GM10266 (cell line): ENCODE measurements at regions not wholly inside any gene's neighbourhood (a gene's known extent, or its start where the extent isn't known, plus 50 kb on each side); places are given as distances from the start of the nearest gene placed in this dataset.

Source experiments
- DNase-seq: peaks from one replicate; pipeline ENCODE4 v3.0.0; 2012; ENCODE audit errors: extremely low spot score
- CTCF ChIP-seq: IDR thresholded peaks from 2 replicates; pipeline ENCODE4 v1.5.1; 2012; ENCODE audit warnings: mild to moderate bottlenecking, low read depth; ENCODE audit not compliant: control insufficient read depth, insufficient read depth; ENCODE audit errors: missing control alignments

- no peak for DNase-seq
- TF ChIP-seq CTCF = no peak
Observed at GRCh38 chr19:31693131-31693932, 344.1 kb upstream of the TSHZ3 start.

GRCh38 chr19:31693933-31694269, 344.7 kb upstream of the TSHZ3 start:
- no peak for DNase-seq
- no peak for TF ChIP-seq CTCF

- no peak for DNase-seq
- no peak for TF ChIP-seq CTCF
Observed at GRCh38 chr19:31694761-31695160, 345.5 kb upstream of the TSHZ3 start.

- no peak for DNase-seq
- TF ChIP-seq CTCF = no peak
Observed at GRCh38 chr19:31699421-31699820, 350.2 kb upstream of the TSHZ3 start.

- no peak for DNase-seq
- TF ChIP-seq CTCF = no peak
Observed at GRCh38 chr19:31701146-31701545, 351.9 kb upstream of the TSHZ3 start.

GRCh38 chr19:31705656-31706055, 356.4 kb upstream of the TSHZ3 start:
- DNase-seq = no peak
- no peak for TF ChIP-seq CTCF

GRCh38 chr19:31706131-31706530, 356.9 kb upstream of the TSHZ3 start:
- no peak for DNase-seq
- TF ChIP-seq CTCF = no peak
